ENCODE measurements at regions not wholly inside any gene's neighbourhood (a gene's known extent, or its start where the extent isn't known, plus 50 kb on each side); places are given as distances from the start of the nearest gene placed in this dataset.

DNA sequence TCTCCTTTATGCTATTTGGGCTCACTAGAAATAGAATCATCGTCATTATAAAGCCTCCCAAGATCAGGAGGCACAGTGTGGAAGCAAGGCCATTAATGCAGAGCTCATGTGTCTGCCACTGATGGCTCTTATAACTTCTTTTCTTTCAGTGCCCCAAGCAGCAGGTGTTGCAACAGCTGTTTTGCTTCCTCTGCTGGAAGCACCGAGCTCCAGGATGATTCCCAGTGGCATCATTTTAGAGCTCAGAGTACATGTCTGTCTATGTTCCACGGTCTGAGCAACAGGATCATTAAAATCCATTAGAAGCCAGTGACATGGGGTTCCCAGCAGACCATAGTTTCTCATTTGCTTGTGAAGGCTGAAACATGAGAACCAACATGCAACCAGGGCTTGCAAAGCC is 803.0 kb upstream of the FAT3 start:
- DNase-seq = no peak

DNA sequence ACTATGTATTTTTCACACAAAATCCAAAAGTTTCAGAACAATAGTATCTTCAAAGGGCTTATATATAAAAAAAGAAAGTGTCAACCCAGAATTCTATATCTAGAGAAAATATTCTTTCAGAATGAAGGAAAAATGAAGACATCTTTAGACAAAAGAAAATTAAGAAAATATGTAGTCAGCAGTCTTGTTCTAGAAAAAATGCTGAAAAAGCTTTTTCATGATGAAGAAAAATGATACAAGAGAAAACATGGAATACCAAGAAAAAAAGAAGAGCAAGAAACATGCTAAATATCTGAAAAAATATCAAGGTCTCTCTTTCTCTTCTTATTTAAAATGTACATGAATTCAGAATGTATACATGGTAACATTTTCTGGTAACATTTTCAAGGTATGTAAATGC is 816.8 kb upstream of the FAT3 start:
- DNase-seq = no peak

DNA sequence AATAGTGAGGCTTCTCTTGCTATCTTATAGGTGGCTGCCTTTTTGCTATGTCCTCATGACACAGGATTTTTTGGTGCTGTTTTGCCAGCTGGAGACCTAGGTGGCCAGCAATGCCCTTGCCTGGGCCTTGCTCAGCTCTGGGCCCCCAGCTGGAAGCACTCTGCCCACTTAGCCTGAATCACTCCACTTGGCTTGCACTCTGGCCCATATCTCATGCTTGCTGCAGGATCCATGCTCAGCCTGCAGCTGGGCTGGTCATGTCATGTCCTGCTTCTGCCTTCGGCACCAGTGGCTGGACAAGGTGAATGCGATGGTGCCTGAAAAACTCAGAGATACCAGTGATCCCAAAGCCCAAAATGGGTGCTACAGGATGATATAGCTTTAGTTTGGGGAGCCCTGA is 818.6 kb upstream of the FAT3 start:
- DNase-seq = no peak

- no peak for DNase-seq
Measured at GRCh38 chr11:91404344-91404743, 820.3 kb upstream of the FAT3 start.

- no peak for DNase-seq
Measured at GRCh38 chr11:91397134-91397468, 827.5 kb upstream of the FAT3 start.

DNA sequence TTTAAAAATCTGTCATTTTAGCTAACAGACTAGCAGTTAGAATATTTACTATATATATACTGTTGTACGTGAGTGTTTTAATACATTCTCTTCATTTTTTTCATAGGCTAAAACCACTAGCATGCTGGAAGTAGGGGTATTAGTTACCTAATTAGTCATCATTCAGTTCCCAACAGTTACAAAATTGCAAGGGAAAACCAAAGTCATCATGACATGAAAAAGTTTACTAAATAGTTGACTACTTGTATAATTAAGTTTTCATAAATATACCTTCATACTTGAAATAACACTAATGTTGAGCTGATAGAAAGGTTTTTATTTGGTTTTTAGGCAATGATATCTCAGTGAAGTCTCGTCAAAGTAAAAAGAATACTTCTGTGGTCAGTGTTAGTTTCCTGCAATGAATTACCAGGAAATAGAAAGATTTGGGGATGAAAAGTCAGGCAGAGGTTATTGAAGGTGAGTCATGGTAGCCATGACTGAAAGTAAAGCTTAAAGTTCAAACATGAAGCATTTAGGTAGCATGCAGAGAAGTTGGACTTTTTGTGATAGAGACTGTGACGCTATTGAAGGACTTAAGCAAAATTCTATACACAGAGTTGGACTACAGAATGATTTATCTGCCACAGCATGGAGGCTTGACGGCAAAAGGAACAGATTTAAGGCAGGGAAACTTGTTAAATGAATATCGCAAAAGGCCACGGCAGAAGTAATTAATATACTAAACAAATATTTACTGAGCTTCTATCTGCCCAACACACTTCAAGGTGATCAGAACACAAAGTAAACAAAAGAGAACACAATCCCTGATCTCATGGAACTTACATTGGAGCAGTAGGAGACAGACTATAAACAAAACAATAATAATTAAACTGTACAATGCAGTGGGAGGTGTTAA is 828.1 kb upstream of the FAT3 start:
- DNase-seq = no peak

DNA sequence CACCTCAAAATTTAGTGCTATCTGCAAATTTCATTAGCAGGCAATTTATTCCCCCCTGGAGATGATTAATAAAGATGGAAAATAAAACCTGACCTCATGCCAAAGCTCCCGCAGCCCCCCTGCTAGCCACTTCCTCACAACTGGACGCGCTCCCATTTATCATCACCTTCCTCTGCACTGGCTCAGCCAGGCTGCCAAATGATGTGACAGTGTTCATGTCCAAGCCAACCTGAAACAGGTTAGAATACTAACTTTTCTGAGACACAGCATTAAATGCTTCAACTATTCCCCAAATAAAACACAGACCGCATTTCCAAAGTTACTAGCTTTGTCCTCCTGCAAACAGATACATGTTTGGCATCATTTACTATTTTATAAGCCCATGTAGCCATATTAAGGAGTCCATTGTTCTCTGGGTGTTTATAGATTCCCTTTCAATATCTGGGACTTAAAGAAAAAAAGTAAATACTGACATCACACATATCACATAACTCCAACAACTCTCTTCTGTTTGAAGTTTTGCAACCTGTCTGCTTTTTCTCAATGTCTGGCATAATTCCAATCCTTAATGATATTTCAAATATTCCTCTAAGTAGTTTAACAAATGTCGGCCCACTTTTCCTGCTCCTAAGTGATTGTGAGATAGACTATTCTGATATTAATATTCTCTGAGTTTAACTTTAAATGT is 829.7 kb upstream of the FAT3 start:
- DNase-seq = no peak

DNA sequence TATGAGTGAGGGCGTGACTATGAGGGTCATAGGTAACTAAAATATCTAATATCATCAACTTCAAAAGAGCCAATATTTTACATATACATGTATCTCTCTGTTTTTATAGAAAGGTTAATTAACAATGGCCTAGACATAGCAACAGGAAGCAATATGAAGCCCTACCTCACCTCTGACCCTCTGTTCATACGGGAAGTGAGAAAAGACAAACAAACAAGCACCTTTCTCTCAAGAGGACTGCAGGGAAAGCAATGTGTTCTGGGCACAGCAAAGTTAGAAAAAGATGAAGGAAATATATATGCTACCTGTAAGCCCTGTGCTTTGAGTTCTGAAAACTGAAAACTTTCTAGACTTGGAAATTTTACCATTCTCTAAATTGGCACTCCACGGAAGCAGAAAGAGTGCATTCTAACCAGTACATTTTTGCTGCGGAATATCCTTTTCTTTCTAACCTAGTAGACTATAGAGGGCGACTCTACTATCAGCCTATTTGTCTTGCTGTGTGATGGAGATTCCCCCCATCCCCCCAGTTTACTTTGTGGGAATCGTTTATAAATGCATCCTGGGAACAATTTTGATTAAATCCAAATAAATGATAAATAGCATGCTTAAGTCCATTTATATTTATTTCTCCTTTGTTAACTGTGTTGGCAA is 830.4 kb upstream of the FAT3 start:
- no peak for DNase-seq

GRCh38 chr11:91382946-91383345 is 841.7 kb upstream of the FAT3 start:
- DNase-seq = no peak

DNA sequence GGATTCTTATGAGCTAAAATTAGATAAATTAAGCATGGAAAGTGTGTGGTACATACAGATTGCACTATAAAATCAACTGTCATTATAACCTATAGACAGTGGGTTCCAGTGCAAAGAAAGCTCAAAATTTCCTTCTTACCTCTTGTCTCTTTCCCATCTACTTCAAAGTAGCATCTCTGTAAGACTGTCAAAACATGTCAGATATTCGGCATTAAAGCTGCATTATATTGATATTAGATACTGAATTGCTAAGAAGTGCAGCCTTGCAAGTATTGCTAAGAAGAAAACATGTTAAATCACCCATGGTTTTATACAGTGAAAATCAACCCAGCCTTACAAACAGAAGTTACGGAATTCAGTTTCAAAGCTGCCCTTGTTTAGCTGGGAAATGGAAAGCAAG is 849.8 kb upstream of the FAT3 start:
- DNase-seq = no peak

GRCh38 chr11:91373497-91373896 is 851.1 kb upstream of the FAT3 start:
- DNase-seq = no peak

DNA sequence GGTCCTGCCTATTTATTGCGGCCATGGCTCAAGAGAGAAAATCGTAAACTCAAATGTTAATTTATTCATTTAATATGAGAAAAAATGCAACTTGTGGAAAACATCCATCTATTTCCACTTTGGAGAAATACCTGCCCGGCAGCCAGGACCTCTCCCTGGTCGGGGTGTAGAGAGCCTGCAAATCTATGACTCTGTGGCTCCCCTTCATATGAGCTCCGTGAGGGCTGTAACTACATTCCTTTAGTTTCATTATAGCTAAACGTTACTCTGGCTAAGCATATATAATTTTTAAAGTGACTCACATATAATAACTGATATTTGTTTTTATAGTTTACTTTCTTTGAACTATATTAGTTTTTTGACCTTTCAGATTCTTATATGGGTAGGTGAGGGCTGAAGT is 857.8 kb upstream of the FAT3 start:
- no peak for DNase-seq

DNA sequence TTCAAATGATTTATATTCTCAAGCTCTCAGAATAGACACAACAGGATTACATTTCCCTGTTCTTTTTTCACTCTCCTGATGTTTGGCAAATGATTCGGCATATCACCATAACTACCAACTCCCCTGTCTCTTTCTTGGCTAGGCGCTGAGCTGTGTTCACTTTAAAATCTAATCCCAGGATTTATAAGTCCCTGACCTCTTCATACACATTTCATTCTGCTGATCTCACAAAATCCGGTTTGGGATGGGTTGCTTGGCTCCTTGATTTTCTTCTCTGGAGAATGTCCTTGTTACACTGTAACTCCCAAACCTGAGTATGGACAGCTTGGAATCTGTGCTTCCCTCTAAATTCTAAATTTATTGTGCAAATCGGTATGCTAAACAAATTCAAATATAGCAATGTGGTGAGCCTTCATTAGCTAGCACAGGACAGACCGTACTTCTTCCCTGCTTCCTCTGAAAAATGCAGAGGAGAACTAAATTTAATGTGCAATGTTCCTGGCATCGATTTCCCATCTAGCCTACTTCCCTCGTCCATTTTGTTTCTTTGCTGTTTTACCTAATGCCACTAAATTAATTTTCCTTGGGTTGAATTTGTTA is 858.5 kb upstream of the FAT3 start:
- DNase-seq = no peak

GRCh38 chr11:91350931-91351330 is 873.7 kb upstream of the FAT3 start:
- no peak for DNase-seq

GRCh38 chr11:91326751-91327150 is 897.9 kb upstream of the FAT3 start:
- no peak for DNase-seq

DNA sequence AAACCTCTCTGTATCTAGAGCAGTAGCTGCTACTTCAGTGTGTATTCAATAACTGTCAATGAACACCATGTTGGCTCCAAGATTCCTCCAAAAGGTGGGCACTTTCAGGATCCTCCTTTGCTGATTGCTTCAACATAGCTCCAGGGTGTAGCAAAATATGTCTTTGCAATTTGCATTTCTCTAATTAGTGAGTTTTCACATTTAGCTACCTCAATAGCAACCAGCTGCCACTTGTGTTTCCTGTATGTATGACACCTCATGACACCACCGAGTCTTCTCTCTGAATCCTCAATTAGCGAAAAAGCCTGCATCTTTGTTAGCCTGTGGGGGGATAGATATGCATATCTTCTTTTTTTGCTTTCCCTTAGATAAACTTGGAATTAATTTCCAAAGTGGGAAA is 898.3 kb upstream of the FAT3 start:
- no peak for DNase-seq

DNA sequence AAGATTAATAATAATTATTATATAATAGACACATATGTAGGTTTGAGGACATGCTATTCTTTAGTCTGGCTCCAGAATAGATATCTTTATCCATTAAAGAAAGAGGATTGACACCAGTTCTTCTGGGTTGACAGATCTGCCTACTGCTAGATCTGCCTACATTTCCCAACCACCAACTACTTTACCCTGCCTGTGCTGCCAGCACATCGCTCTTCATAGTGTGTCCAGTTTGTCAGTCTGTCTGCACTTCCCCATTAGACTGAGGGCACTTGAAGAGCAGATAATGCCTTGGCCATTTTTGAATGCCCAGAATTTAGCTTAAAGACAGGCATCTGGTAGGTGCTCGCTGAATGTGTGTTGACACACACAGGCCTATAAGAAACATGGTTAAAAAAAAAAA is 910.1 kb upstream of the FAT3 start:
- no peak for DNase-seq

GRCh38 chr11:91312541-91312940 is 912.1 kb upstream of the FAT3 start:
- no peak for DNase-seq

- DNase-seq = no peak
Measured at GRCh38 chr11:91310085-91310484, 914.5 kb upstream of the FAT3 start.

GRCh38 chr11:91308069-91308468 is 916.5 kb upstream of the FAT3 start:
- DNase-seq = no peak

GRCh38 chr11:91305402-91305801 is 919.2 kb upstream of the FAT3 start:
- no peak for DNase-seq

DNA sequence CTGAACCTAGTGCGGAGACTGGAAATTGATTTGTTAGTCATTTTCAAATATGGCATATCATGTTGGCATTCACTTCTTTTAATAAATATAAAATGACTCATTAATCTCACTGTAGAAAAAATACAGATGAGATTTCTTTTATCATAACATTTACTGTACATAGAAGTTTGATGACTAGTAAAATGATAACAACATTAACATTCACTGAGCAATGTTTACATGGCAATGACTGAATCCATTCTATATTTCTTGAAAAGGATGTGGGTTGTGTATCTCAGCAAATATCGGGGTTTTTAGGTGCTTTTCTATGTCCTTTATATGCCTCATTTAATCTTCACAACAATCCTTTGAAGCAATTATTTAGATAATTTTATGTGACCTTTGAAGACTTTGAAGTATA is 920.9 kb upstream of the FAT3 start:
- no peak for DNase-seq

DNA sequence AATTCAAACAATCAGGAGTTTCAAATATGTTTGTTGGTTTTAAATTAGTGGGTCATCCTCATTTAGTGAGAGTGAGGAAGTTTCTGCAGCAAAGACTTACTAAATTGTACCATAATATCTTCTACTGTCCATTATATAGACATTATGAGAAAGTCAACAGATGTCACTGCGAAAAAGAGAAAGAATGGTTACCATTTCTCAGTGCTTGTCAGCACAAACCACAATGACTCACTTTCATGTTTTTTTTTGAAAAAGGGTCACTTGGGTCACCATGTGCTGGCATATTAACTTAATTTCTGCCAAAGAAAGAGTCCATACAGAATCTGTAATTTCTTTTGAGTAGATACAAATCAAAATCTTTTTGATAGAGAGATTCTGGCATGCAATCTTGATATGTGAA is 924.6 kb upstream of the FAT3 start:
- no peak for DNase-seq

DNA sequence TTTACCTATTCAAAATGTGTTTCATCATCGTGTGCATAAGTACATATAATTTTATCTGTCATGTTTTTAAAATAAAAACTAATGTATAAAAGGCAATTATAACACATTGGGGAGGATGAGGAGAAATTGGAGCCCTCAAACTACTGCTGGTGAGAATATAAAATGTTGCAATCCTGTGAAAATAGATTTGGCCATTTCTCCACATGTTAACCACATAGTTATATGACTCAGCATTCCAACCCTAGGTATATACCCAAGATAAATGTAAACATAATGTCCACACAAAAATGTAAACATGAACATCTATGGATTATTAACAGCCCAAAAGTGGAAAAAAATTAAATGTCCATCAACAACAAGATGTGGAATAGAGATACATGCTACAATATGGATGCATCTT is 928.0 kb upstream of the FAT3 start:
- DNase-seq = no peak
